GM12878 (cell line): ENCODE measurements at regions not wholly inside any gene's neighbourhood (a gene's known extent, or its start where the extent isn't known, plus 50 kb on each side); places are given as distances from the start of the nearest gene placed in this dataset.

Source experiments
- ATAC-seq: fragments of 200-7000 bp; cut with Tn5 transposase; 3 replicates; pipeline ENCODE4 v1.9.1; 2020; ENCODE audit warnings: mild to moderate bottlenecking, moderate library complexity
- BruUV-seq: library from RNA; stranded (reverse); fragments of 400-500 nt; replicated peaks from 2 replicates; lab custom pipeline; 2021; lab: Mats Ljungman, UMichigan
- CTCF ChIA-PET: fragments of 300-600 bp; sonication (Branson Sonifier 250); formaldehyde crosslinking; extraction: SDS; loops from one replicate; lab custom pipeline; 2021; ENCODE audit warnings: inconsistent platforms; lab: Yijun Ruan, JAX
- POLR2A ChIA-PET: fragments of 350-600 bp; formaldehyde crosslinking; extraction: SDS; loops from one replicate; lab custom pipeline; 2021; ENCODE audit warnings: inconsistent platforms; lab: Charles Lee
- RAD21 ChIA-PET: fragments of 300-600 bp; sonication (Branson Sonifier 250); formaldehyde crosslinking; loops from one replicate; lab custom pipeline; 2023; ENCODE audit warnings: antibody characterized with exemption; ENCODE audit not compliant: unreplicated experiment; lab: Charles Lee
- SMC1A ChIA-PET: fragments of 300-600 bp; sonication (Branson Sonifier 250); formaldehyde crosslinking; loops from one replicate; lab custom pipeline; 2023; ENCODE audit not compliant: unreplicated experiment, uncharacterized antibody; lab: Charles Lee
- DNase-seq: peaks from one replicate; pipeline ENCODE4 v3.0.0-alpha.2; 2011; ENCODE audit warnings: low read depth, low spot score
- FAIRE-seq: peaks from 3 replicates; lab custom pipeline; 2011; peaks lifted over from hg19 to GRCh38; lab: Jason Lieb, UNC
- H2AFZ ChIP-seq: 2 replicates; pipeline ENCODE4 v1.6.0; 2011; ENCODE audit warnings: low read depth, low read length, control low read depth; ENCODE audit not compliant: control insufficient read depth
- H3K27ac ChIP-seq: 2 replicates; pipeline ENCODE4 v1.5.1; 2011; ENCODE audit warnings: control low read depth; ENCODE audit not compliant: control insufficient read depth, insufficient read depth
- H3K27me3 ChIP-seq, 2 experiments: replicated peaks in 1 of 2; 2 replicates each; pipeline versions ENCODE4 v1.6.0 to v1.6.1; 2011; ENCODE audit warnings: low read length in 1 of 2; ENCODE audit not compliant: control insufficient read depth in 2 of 2, insufficient read depth in 2 of 2
- H3K36me3 ChIP-seq, 2 experiments: 2 replicates each; pipeline ENCODE4 v1.5.1; 2011; ENCODE audit warnings: low read length in 1 of 2; ENCODE audit not compliant: control insufficient read depth in 2 of 2, insufficient read depth in 2 of 2
- H3K4me1 ChIP-seq: 2 replicates; pipeline ENCODE4 v1.6.1; 2011; ENCODE audit warnings: mild to moderate bottlenecking, low read length, moderate library complexity, mixed read lengths; ENCODE audit not compliant: control insufficient read depth, insufficient read depth
- H3K4me2 ChIP-seq: 2 replicates; pipeline ENCODE4 v1.6.0; 2011; ENCODE audit warnings: control low read depth; ENCODE audit not compliant: control insufficient read depth, insufficient read depth
- H3K4me3 ChIP-seq: fragments of 200-600 bp; sonication (generic); 2 replicates; pipeline ENCODE4 v1.5.1; 2016
- H3K79me2 ChIP-seq: 2 replicates; pipeline ENCODE4 v1.6.0; 2011; ENCODE audit warnings: low read length; ENCODE audit not compliant: control insufficient read depth, insufficient read depth
- H3K9ac ChIP-seq: 2 replicates; pipeline ENCODE4 v1.8.0; 2011; ENCODE audit warnings: low read length, control low read depth, mixed read lengths; ENCODE audit not compliant: control insufficient read depth, insufficient read depth
- H3K9me3 ChIP-seq: replicated peaks from 3 replicates; pipeline ENCODE4 v1.5.1; 2011; ENCODE audit warnings: mild to moderate bottlenecking, low read length; ENCODE audit not compliant: control insufficient read depth, insufficient read depth
- H4K20me1 ChIP-seq: 2 replicates; pipeline ENCODE4 v1.6.0; 2011; ENCODE audit not compliant: control insufficient read depth, insufficient read depth
- BCL11A ChIP-seq: IDR thresholded peaks from 2 replicates; pipeline ENCODE4 v1.6.1; 2011; ENCODE audit warnings: low read depth, low read length
- E2F4 ChIP-seq: IDR thresholded peaks from 2 replicates; pipeline ENCODE4 v1.6.1; 2012; ENCODE audit warnings: low read depth, low read length, improper control_type of control experiment
- GATAD2B ChIP-seq: fragments of 450-650 bp; conservative IDR thresholded peaks from 2 replicates; pipeline ENCODE4 v1.6.1; 2017; ENCODE audit warnings: low read depth, mild to moderate bottlenecking, moderate library complexity
- IRF4 ChIP-seq: IDR thresholded peaks from 2 replicates; pipeline ENCODE4 v1.6.1; 2011; ENCODE audit warnings: low read depth, low read length
- POLR2AphosphoS2 ChIP-seq: IDR thresholded peaks from 2 replicates; pipeline ENCODE4 v1.6.1; 2011; ENCODE audit warnings: low read depth, mild to moderate bottlenecking, low read length, improper control_type of control experiment, moderate library complexity
- SMAD1 ChIP-seq: fragments of 450-650 bp; IDR thresholded peaks from 2 replicates; pipeline ENCODE4 v1.6.1; 2018; ENCODE audit warnings: mild to moderate bottlenecking, low read depth; ENCODE audit not compliant: partially characterized antibody
- SMC3 ChIP-seq: IDR thresholded peaks from 2 replicates; pipeline ENCODE4 v1.6.1; 2011; ENCODE audit warnings: low read length, improper control_type of control experiment, borderline replicate concordance
- ZBED1 ChIP-seq: IDR thresholded peaks from 2 replicates; pipeline ENCODE4 v1.6.1; 2016; ENCODE audit warnings: borderline replicate concordance
- in situ Hi-C: fragments of 300-500 bp; cut with MboI; formaldehyde crosslinking; loops from 9 replicates; pipeline ENCODE4 v1.14.3; 2018; ENCODE audit warnings: mixed read lengths
- intact Hi-C: fragments of 100-400 bp; cut with micrococcal nuclease; formaldehyde crosslinking; loops from one replicate; pipeline ENCODE4 v1.14.2; 2022; ENCODE audit not compliant: unreplicated experiment
- TF ChIP-seq, protein P1 (sequence below): fragments of 450-650 bp; formaldehyde crosslinking; IDR thresholded peaks from 2 replicates; pipeline ENCODE4 v1.4.0; 2022; ENCODE audit warnings: mild to moderate bottlenecking, moderate library complexity
- TF ChIP-seq, protein P2 (sequence below): fragments of 450-650 bp; IDR thresholded peaks from 2 replicates; pipeline ENCODE4 v1.6.1; 2017; ENCODE audit warnings: mild to moderate bottlenecking, low read depth, inconsistent platforms; ENCODE audit not compliant: poor library complexity, severe bottlenecking

GRCh38 chr1:14083277-14083676 lies 383.3 kb downstream of the PRDM2 start:
- Histone ChIP-seq H2AFZ (no peak overlapping the region), H3K27ac (no peak overlapping the region), H3K4me1 (no peaks in the 10 kb centered on the region), H3K9me3 (no peaks in the 10 kb centered on the region), H3K27me3 (no peaks in the 10 kb centered on the region), H3K79me2 (no peaks in the 10 kb centered on the region)
- RAD21 ChIA-PET: no interaction called here
- ATAC-seq (no peak), FAIRE-seq (no peak)
- TF ChIP-seq SMAD1 (no peak), IRF4 (no peak), ZBED1 (no peak), E2F4 (no peak), SMC3 (no peak), POLR2AphosphoS2 (no peak), BCL11A (no peak), GATAD2B (no peak)
- TF ChIP-seq, protein P1, sequence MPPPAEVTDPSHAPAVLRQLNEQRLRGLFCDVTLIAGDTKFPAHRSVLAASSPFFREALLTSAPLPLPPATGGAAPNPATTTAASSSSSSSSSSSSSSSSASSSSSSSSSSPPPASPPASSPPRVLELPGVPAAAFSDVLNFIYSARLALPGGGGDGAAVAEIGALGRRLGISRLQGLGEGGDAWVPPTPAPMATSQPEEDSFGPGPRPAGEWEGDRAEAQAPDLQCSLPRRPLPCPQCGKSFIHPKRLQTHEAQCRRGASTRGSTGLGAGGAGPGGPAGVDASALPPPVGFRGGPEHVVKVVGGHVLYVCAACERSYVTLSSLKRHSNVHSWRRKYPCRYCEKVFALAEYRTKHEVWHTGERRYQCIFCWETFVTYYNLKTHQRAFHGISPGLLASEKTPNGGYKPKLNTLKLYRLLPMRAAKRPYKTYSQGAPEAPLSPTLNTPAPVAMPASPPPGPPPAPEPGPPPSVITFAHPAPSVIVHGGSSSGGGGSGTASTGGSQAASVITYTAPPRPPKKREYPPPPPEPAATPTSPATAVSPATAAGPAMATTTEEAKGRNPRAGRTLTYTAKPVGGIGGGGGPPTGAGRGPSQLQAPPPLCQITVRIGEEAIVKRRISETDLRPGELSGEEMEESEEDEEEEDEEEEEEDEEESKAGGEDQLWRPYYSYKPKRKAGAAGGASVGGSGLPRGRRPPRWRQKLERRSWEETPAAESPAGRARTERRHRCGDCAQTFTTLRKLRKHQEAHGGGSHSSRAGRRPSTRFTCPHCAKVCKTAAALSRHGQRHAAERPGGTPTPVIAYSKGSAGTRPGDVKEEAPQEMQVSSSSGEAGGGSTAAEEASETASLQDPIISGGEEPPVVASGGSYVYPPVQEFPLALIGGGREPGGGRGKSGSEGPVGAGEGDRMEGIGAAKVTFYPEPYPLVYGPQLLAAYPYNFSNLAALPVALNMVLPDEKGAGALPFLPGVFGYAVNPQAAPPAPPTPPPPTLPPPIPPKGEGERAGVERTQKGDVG: no peak
- TF ChIP-seq, protein P2, sequence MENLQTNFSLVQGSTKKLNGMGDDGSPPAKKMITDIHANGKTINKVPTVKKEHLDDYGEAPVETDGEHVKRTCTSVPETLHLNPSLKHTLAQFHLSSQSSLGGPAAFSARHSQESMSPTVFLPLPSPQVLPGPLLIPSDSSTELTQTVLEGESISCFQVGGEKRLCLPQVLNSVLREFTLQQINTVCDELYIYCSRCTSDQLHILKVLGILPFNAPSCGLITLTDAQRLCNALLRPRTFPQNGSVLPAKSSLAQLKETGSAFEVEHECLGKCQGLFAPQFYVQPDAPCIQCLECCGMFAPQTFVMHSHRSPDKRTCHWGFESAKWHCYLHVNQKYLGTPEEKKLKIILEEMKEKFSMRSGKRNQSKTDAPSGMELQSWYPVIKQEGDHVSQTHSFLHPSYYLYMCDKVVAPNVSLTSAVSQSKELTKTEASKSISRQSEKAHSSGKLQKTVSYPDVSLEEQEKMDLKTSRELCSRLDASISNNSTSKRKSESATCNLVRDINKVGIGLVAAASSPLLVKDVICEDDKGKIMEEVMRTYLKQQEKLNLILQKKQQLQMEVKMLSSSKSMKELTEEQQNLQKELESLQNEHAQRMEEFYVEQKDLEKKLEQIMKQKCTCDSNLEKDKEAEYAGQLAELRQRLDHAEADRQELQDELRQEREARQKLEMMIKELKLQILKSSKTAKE: no peak
- TF ChIP-seq, all 136 proteins: peak for 0
- Histone ChIP-seq H4K20me1 (no peaks in the 10 kb centered on the region), H3K4me2 (no peak overlapping the region), H3K36me3 (no peaks in the 10 kb centered on the region), H3K9ac (no peak overlapping the region), H3K4me3 (no peak overlapping the region)
- ChIA-PET CTCF (no interaction called here), POLR2A (no interaction called here), SMC1A (no interaction called here)
- no peak for DNase-seq
- no TSS peak for BruUV-seq
- intact Hi-C loops (no loop called here), in situ Hi-C loops (no loop called here)
